Stimulated activated CD4-positive, alpha-beta T cell treated with anti-CD3 and anti-CD28 coated beads, Interleukin-2, amount 100 ng/mL, for 24 hours (primary cell): ENCODE measurements at regions not wholly inside any gene's neighbourhood (a gene's known extent, or its start where the extent isn't known, plus 50 kb on each side); places are given as distances from the start of the nearest gene placed in this dataset.
"Not testable (repeated sequence)": the region's sequence is repeated elsewhere in the genome, so short reads cannot be mapped to it uniquely, and the experiment has no call there.

Experiments used
- DNase-seq, 2 donors: peaks; one replicate each; pipeline ENCODE4 v3.0.0-alpha.2; 2020

DNA sequence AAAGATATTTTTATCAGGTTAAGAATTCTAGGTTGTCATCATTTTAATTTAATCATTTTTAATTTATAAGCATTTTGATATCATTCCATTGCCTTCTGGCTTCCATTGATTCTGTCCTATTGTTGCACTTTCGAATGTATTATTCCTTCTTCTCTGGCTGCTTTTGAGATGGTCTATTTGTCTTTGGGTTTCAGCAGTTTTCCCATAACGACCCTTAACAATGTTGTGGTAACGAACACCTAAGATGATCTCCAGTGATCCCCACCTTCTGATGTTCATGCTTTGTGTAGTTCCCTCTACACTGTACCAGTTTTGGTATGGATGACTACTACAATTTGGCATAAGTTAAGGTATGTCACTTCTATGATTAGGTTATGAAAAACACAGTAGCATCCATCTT is 59.9 kb downstream of the MINAR1 start:
- DNase-seq = no peak

DNA sequence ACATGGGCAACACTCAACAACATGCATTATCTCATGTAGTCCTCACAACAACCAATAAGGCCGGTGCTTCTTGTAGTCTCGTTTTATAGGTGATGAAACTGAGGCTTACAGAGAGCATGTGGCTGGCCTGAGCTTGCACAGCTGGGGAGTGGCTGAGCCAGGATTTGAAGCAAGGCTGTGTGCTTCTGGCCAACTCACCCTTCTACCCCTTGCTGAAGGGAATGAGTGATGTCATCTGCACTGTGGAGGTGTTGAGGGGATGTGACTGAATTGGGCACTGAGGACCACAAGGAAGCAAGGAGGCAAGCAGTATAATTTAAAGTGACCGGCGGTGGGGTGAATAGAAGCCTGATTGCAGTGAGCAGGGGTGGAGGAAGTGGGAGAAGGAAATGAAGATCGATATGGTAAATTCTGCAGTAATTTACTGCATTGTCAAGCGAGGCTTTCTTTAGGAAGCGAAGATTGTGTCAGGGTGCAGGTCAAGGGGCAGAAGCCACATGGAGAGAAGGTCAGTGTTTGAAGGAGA is 62.3 kb downstream of the MINAR1 start:
- no peak for DNase-seq

DNA sequence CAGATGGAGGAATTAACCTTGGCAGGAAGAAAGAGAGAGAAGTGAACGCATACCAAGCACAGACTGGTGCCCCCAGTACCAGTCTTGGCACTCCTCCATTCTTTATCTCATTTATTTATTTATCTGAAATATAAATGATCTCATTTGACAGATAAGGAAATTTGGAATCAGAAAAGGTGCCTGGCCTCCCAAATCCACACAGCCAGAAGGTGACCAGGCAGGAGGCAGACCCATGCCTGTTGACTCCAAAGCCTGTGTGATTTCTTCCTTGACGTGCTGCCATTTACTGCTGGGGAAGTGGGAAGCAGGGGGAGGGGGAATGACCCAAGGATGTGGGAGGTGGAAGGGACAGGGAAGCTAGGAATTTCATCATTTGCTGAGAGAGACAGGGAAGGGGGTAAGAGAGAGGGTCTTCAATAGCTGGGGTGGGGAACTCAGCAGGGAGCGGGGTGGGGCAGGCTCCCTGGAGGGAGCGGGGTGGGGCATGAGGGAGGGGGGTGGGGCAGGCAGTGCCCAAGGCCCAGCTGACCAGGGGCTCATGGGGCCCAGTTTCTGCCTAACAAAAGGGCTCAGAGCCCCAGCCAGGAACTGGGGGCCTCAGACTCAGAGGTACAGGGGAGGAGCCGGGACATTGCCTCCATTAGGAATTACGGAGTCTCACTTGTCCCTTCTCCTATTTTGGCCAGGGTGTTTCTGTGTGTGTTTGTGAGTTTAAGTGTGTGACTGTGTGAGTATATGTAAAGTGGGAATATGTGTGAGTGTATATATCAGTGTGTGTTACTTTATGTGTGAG is 63.0 kb downstream of the MINAR1 start:
- no peak for DNase-seq

DNA sequence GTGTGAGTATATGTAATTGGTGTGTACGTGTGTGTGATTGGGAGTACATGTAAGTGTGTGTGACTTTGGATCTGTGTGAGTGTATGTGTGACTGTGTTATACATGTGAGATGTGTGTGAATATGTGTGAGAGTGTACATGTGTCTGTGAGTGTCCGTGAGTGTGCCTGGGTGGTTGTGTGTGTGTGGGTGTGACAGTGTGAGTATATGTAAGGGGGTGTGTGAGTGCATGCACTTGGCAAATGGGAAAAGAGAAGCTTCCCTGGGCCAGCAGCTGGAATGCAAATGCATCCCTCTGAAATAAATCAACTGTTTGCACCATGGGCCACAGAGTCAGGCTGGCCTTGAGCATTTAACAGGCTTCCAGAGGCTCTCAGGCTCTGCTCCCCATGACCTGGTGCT is 63.6 kb downstream of the MINAR1 start:
- no peak for DNase-seq

GRCh38 chr15:79496838-79497237 is 64.7 kb downstream of the MINAR1 start:
- DNase-seq = no peak

DNA sequence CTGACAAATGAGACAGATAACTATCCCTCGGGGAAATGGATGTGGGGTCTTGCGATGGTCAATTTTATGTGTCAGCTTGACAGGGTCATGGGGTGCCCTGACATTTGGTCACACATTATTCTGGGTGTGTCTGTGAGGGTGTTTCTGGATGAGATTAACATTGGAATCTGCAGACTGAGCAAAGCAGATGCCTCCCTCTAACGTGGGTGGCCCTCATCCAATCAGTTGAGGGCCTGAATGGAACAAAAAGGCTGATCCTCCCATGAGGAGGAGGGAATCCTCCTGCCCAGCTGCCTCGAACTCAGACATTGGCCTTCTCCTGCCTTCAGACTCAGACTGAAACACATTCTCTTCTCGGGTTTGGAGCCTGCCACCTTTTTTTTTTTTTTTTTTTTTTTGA is 69.0 kb downstream of the MINAR1 start:
- DNase-seq = no peak

- DNase-seq = no peak
These were observed 73.8 kb downstream of the MINAR1 start for GRCh38 chr15:79505956-79506355.

DNA sequence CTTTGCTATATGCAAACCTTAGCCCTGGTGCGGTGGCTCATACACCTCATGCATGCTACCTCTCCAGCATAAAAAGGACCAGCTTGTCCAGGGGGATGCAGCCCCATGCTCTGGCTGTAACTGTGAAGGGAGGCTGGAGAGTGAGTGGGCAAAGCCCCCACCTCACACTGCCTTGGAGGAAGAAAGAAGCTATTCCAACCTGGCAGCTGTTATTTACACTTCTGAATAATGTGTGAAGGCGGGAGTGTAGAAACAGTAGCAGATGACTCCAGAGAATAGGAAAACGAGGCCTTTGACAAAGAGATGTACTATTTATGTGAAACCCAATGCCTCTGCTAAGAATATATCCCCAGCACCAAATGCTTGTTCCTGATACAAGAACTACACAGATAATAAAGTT is 80.7 kb downstream of the MINAR1 start:
- not testable (repeated sequence) for DNase-seq

DNA sequence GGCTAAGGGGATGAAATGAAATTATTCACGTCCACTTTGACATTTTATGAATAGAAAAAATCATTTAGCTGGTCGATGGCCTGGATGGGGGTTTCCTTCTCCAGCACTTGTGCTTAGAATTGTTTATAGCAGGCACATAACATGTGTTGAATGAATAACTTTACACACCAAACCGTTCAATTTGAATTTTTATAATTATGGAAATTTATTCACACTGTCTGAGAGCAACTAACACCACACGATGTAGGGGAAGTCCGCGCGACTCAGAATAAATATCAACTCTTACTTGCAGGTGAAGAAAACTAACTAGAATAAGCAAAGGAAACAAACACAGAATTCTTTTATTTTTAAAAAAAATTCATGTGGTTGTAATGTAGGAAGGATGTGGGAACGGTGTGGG is 81.3 kb downstream of the MINAR1 start:
- DNase-seq = no peak

- DNase-seq = no peak
These were observed 81.8 kb downstream of the MINAR1 start for GRCh38 chr15:79513940-79514339.

DNA sequence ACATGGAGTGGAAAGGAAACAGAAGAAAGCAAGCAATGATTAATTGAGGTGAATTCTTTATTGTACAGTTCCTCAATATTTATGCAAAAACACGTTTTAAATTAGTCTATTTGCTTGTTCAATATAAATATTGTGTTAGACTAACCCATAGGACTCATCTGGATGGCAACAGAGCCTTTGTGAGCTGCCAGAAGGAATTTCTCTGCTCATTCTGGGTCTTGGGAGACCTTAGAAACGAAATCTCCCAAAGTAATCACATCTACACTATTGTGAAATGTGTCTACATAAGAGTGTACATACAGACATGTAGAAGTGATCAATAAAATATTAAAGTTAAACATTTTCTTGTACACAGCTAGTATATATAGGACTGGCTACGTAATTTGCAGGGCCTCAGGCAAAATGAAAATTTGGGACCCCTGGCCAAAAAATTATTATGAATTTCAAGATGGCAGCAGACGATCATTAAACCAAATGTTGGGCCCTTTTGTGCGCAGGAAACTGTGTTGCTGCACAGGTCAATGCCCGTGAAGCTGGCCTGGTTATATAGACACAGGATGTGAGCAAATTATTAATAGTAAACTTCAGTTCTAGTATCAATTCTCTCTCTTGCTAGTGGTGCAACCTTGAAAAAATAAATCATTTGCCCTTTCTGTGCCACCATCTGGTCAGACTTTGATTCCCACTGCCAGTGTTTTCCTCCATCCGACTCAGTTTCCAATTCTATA is 83.3 kb downstream of the MINAR1 start:
- no peak for DNase-seq

GRCh38 chr15:79516155-79516554 is 84.0 kb downstream of the MINAR1 start:
- DNase-seq = no peak

DNA sequence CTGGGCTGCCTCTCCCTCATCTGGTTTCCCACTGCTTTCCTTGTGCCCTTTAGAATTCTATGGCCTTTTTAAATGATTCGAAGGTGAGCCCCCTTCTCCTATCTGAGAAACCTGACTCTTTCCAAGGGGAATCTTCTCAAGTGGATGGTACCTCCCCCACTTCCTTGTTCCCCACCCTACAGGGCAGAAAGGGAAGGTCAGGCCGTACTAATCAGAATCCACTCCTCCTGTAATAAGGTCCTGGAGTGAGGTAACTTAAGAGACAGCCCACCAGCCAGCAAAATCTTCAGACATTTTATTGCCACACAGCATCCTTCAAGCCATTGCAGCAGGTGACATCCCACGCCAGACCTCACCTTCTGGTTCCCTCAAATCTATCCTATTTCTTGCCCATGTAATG is 84.5 kb downstream of the MINAR1 start:
- no peak for DNase-seq

GRCh38 chr15:79519628-79520027 is 87.5 kb downstream of the MINAR1 start:
- no peak for DNase-seq

- DNase-seq = no peak
These were observed 88.5 kb downstream of the MINAR1 start for GRCh38 chr15:79520654-79521053.

GRCh38 chr15:79522656-79523055 is 90.5 kb downstream of the MINAR1 start:
- DNase-seq = no peak

DNA sequence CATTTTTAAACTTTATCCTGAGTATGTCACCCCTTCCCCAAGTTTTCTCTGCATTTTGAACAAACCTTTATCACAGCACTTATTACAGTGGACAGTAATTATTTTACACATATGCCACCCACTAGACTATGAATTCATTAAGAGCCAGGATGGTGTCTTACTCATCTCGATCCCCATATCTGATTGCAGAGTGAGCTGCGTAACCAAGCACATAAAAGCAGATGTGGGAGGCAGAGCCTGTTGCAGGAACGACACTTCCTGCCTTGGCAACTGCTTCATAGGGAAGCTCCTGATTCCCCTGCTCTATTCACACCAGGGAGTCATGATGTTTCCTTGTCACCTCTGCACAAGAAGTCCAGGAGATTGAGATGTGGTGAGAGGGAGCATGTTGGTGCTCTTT is 91.1 kb downstream of the MINAR1 start:
- no peak for DNase-seq

GRCh38 chr15:79524531-79524930 is 92.4 kb downstream of the MINAR1 start:
- no peak for DNase-seq

GRCh38 chr15:79526376-79526775 is 94.2 kb downstream of the MINAR1 start:
- DNase-seq = no peak

- no peak for DNase-seq
These were observed 95.7 kb downstream of the MINAR1 start for GRCh38 chr15:79527821-79528220.

DNA sequence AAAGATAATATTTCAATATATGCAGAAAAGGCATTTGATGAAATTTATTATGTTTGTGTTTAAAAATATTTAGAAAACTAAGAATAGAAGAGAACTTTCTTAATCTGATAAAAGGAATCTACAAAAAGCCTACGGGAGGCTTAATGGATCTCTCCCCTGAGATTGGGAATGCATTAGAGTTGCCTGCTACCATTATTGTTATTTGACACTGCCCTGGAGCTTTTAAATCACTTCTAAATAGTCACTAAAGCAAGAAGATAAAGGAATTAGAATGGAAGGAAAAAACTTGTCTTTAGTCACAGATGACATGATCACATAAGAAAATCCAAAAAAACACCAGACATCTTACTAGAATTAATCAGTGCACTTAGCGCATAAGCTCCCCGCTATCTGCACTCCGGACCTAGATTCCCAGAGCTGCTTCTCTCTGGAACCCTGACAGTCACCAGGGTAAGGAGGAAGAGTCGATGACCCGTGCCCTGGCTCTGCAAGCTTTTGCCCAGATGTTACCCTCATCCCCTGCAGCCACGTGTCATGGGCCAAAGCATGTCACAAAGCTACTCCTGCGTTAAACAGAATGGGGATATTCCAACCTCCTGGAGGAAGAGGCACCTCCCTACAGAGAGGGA is 97.1 kb downstream of the MINAR1 start:
- no peak for DNase-seq

DNA sequence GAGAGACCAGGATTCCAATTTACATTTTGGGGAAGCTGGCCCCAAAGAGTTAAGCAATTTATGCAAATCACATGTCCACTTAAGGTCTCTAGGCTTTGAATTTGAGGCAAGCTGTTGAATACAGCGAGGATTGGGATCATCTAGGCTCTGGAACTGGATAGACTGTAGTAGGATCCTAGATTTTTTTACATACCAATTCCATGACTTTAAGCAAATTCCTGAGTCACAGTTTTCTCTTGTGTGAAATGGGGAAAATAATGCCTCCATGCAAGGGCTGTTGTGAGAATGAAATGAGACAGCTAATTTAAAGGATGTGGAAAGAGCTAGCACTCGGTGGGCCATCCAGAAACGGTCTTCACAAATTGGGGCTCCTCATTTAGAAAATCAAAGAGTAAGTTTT is 103.4 kb downstream of the MINAR1 start:
- DNase-seq = no peak

DNA sequence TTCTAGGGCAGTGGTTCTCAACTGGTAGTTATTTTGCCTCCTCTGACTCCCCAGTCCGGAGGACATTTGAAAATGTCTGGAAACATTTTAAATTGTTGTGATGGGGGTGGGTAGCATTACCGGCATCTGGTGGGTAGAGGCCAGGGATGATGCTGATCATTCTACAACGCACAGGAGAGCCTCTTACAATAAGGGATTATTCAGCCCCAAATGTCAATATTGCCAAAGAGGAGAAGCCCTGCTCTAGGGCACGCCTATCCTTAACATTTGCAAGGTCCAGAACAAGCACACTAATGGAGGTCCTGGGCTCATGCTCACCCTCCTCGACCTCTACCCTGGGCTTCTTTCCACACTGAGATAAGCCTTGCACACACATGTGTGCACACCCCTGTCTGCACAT is 106.4 kb downstream of the MINAR1 start:
- no peak for DNase-seq

- DNase-seq = no peak
These were observed 107.3 kb downstream of the MINAR1 start for GRCh38 chr15:79539401-79539800.
